Coronary artery (tissue), 2 donors: ENCODE measurements at regions not wholly inside any gene's neighbourhood (a gene's known extent, or its start where the extent isn't known, plus 50 kb on each side); places are given as distances from the start of the nearest gene placed in this dataset.

Experiments used
- DNase-seq: peaks from one replicate; pipeline ENCODE4 v3.0.0-alpha.2; 2017; ENCODE audit warnings: low spot score
- H3K27ac ChIP-seq, 2 donors: fragments of 200-600 bp; sonication (generic); one replicate each; pipeline ENCODE4 v1.5.1; 2016 to 2019
- H3K4me3 ChIP-seq: fragments of 200-600 bp; sonication (generic); 2 replicates; pipeline ENCODE4 v1.5.1; 2016; ENCODE audit warnings: mild to moderate bottlenecking, moderate library complexity
- TF ChIP-seq, protein P1 (sequence below): fragments of 200-600 bp; sonication (generic); IDR thresholded peaks from one replicate; pipeline ENCODE4 v1.5.1; 2019; ENCODE audit warnings: antibody characterized with exemption

DNA sequence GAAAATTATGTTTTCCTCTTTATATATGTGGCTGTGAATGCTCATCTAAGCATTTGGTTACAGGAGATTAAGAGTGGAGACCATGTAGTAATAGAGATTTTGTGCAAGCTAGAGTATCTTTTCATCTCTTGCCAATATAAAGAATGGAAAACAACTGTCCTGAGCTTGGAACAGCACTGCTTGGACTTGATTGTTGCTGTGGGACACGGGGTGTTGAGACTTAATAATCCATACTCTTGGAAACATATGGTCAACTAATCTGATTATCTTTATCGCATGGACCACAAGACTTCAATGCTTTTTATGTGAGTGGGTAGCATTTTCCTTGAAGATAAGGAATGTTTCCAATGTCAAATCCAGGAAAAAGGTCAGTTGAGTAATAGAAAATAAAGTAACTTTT lies 806.3 kb downstream of the DIPK2A start:
- no peak overlapping the region for H3K4me3 ChIP-seq
- TF ChIP-seq, protein P1, sequence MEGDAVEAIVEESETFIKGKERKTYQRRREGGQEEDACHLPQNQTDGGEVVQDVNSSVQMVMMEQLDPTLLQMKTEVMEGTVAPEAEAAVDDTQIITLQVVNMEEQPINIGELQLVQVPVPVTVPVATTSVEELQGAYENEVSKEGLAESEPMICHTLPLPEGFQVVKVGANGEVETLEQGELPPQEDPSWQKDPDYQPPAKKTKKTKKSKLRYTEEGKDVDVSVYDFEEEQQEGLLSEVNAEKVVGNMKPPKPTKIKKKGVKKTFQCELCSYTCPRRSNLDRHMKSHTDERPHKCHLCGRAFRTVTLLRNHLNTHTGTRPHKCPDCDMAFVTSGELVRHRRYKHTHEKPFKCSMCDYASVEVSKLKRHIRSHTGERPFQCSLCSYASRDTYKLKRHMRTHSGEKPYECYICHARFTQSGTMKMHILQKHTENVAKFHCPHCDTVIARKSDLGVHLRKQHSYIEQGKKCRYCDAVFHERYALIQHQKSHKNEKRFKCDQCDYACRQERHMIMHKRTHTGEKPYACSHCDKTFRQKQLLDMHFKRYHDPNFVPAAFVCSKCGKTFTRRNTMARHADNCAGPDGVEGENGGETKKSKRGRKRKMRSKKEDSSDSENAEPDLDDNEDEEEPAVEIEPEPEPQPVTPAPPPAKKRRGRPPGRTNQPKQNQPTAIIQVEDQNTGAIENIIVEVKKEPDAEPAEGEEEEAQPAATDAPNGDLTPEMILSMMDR, result no peak
- no peak overlapping the region for H3K27ac ChIP-seq
- no peak for DNase-seq

DNA sequence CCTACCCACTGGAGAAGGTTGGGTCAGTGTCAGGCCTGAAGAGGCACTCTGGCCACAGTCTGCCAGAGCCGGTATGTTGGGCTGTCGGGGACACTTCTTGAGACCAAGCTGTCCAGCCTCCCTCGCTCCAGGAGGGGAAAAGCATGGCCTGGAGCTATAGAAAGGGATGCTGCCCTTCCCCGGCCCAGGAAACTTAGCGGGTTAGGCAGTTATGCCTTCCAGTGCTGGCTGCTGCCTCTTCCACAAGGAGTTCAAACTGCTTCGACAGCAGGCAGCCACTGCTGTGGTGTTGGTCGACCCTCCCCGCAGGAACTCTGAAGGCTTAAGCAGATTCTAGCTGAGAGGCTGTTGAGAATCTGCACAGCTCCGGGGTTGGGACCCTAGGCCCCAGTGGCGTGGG lies 819.4 kb downstream of the DIPK2A start:
- no peak overlapping the region for H3K4me3 ChIP-seq
- TF ChIP-seq, protein P1, result no peak
- DNase-seq, result no peak
- H3K27ac ChIP-seq, result no peak overlapping the region

DNA sequence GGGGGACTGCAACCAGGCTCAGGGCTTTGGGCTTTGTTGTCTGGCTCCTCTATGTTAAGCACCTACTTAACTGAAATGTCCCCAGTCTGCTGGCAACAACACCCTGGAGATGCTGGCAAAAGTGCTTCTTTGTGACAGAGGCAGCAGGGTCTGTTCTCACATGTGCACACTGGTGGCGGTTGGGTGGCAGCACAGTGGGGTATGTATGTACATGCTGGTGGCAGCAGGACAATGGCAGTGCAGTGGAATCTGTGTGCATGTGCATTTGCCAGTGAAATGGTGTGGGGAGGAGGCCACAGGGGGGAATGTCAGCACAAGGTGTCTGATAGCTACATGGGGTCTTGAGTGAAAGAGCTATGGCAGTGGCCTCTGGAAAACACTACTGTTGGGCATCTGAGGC lies 830.3 kb downstream of the DIPK2A start:
- H3K27ac ChIP-seq, result no peak overlapping the region
- DNase-seq, result no peak
- TF ChIP-seq, protein P1, result no peak
- H3K4me3 ChIP-seq, result no peak overlapping the region

DNA sequence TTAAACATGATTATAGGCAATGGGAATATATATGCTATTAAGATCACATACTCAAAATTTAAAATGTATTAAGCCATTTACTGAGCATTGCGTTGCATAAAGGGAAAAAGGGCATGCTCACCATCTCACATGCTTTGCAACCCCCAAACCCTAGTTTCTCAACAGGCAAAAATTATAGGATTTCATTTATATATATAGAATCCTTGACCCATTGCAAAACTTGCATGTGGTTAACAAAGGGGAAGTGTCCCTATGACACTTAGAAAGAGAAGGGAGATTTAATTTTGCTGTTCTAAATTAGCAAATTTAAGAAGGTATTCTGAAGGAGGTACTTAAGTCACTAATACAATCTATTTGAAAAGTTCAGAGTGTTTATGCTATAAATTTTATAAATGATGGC lies 837.8 kb downstream of the DIPK2A start:
- Histone ChIP-seq H3K4me3 (no peak overlapping the region), H3K27ac (no peak overlapping the region)
- TF ChIP-seq, protein P1, result no peak
- DNase-seq, result no peak

DNA sequence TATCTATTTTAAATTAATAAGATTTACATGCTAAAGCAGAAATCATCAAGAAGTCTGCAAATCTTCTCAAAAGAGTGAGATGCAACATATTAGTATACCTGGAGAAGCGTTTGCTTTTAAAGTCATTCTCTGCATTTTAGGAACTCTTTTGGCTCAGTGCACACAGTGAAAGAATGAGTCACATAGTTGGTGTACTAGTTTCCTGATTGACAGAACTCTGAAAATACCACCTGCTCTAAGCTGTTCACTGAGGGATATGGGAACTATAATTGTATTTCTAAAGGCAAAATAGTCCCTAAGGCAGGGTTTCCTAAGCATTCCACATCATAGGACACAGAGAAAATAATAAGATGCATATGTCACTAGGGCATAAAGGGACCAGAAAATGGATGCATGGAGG lies 838.5 kb downstream of the DIPK2A start:
- TF ChIP-seq, protein P1, result no peak
- Histone ChIP-seq H3K4me3 (no peak overlapping the region), H3K27ac (no peak overlapping the region)
- no peak for DNase-seq

DNA sequence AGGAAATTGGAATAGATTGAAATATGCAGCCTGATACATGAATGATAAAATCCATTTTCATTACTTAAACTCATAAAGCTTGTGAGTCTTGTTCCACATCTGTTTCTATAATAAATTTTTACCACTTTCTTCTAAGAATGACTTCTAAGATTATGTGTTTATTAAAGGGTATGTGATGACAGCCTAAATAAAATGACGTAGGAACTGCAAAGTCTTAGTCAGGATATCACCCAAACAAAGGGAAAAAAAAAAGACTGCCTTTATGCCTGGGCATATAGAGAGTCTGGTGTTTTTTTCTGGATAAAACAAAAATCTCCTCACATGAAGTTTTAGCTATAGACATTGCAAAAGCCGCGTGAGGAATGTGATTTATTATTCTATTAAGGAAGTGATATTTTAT lies 844.0 kb downstream of the DIPK2A start:
- TF ChIP-seq, protein P1, result no peak
- no peak overlapping the region for H3K27ac ChIP-seq
- DNase-seq, result no peak
- H3K4me3 ChIP-seq, result no peak overlapping the region

DNA sequence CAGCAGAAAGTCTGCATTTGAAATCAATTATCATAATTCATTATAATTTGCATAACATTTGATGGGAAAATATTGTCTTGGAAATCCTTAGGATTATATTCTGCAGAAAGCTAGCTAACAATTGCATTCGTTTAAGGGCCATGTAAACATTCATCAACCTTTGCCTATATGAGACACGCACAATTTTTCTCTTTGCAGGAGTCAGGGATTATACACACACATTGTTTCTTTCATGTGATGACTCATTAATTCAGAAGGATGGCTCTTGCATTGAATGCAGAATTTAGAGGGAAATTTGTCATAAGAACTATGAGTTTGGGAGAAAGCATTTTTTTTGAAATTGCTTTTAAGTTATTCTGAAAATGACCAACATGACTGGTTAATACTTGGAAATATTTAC lies 844.7 kb downstream of the DIPK2A start:
- DNase-seq, result no peak
- Histone ChIP-seq H3K27ac (no peak overlapping the region), H3K4me3 (no peak overlapping the region)
- TF ChIP-seq, protein P1, result no peak
